SU-DHL-6 (cell line): ENCODE measurements at regions not wholly inside any gene's neighbourhood (a gene's known extent, or its start where the extent isn't known, plus 50 kb on each side); places are given as distances from the start of the nearest gene placed in this dataset.

Experiments used
- CTCF ChIP-seq: fragments of 200-600 bp; sonication (generic); IDR thresholded peaks from one replicate; pipeline ENCODE4 v1.5.1; 2017; ENCODE audit warnings: antibody characterized with exemption, mild to moderate bottlenecking, low read length, moderate library complexity; ENCODE audit not compliant: insufficient read depth, poor library complexity, severe bottlenecking
- EZH2phosphoT487 ChIP-seq: fragments of 200-600 bp; sonication (generic), shearing (Covaris generic); conservative IDR thresholded peaks from 2 replicates; pipeline ENCODE4 v1.6.1; 2018; ENCODE audit warnings: mild to moderate bottlenecking, antibody characterized with exemption, low read length, moderate library complexity, mixed read lengths

DNA sequence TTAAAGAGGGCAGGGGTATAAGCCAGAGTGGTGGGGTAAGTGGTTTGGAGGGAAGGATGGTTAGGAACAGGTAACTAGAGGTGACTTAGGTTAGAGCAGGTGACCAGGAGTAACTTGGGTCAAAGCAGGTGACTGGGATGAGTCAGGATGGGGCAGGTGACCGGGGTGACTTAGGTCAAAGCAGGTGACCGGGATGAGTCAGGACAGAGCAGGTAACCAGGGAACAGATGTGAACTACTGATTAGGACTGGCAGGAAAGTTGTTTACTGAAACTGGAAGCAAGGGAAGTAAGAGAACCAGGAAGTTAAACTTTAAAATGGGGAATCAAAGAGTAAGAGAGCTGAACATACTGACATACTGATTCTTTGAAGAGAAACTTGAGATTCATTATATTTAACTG is 57.4 kb downstream of the FSCB start:
- TF ChIP-seq EZH2phosphoT487 = no peak
- TF ChIP-seq CTCF = no peak
